ENCODE measurements at regions not wholly inside any gene's neighbourhood (a gene's known extent, or its start where the extent isn't known, plus 50 kb on each side); places are given as distances from the start of the nearest gene placed in this dataset.
A peak's percentile ranks its signal among the peaks of the same experiment; 100 is the strongest.

DNA sequence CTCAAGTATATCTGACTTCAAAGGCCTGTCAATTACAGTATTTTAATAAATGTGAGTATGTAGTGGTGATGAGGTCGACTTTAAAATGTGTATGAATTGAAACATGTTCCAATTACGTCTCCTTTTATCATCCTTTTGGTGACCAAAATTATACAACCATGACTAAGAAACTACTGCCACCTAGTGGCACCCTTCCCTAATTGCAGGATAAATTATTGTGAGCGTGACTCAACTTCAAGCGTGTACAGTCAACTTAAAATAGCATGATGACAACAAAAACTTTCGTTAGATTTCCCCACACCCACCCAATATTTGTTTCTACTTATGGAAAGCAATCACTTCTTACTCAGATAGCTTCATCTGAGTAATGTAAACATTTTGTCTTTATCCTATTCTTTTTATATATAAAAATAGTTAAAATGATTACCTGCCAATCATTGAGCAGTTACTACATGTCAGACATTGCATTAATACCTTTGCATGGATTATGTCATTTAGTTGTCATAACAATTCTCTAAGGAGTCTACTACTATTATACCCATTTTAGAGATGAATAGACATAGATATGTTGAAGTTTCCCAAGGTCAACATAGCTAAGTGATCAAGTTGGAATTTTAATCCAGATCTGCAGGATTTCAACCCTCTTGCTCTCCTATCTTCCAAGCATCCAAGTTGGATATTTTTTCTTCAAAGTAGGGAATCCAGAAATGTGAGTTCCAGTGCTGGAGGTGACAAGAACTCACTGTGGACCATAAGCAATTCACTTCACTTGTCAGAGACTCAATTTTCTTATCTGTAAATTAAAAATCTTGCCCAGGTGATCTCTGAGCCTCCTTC, 106.0 kb downstream of the MEX3B start:
- TF ChIP-seq, protein P1, sequence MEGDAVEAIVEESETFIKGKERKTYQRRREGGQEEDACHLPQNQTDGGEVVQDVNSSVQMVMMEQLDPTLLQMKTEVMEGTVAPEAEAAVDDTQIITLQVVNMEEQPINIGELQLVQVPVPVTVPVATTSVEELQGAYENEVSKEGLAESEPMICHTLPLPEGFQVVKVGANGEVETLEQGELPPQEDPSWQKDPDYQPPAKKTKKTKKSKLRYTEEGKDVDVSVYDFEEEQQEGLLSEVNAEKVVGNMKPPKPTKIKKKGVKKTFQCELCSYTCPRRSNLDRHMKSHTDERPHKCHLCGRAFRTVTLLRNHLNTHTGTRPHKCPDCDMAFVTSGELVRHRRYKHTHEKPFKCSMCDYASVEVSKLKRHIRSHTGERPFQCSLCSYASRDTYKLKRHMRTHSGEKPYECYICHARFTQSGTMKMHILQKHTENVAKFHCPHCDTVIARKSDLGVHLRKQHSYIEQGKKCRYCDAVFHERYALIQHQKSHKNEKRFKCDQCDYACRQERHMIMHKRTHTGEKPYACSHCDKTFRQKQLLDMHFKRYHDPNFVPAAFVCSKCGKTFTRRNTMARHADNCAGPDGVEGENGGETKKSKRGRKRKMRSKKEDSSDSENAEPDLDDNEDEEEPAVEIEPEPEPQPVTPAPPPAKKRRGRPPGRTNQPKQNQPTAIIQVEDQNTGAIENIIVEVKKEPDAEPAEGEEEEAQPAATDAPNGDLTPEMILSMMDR (IDR thresholded peaks at IDR 0.05), result peak in 2 of 3 donors; percentile 20 to 29
- TF ChIP-seq POLR2A (IDR thresholded peaks at IDR 0.05) (no peak), POLR2AphosphoS5 (IDR thresholded peaks at IDR 0.05) (no peak)

Data from breast epithelium (tissue), 3 donors.